HFF-Myc (cell line): ENCODE measurements at regions not wholly inside any gene's neighbourhood (a gene's known extent, or its start where the extent isn't known, plus 50 kb on each side); places are given as distances from the start of the nearest gene placed in this dataset.
"Not testable (repeated sequence)": the region's sequence is repeated elsewhere in the genome, so short reads cannot be mapped to it uniquely, and the experiment has no call there.

Experiments
- DNase-seq: peaks from one replicate; pipeline ENCODE4 v3.0.0-alpha.2; 2011; ENCODE audit warnings: low read depth; ENCODE audit errors: extremely low read depth
- H3K4me3 ChIP-seq: replicated peaks from 2 replicates; pipeline ENCODE4 v1.5.1; 2011; ENCODE audit warnings: low read depth, mild to moderate bottlenecking, control low read depth, low read length
- TF ChIP-seq, protein P1 (sequence below): IDR thresholded peaks from 2 replicates; pipeline ENCODE4 v1.5.1; 2012; ENCODE audit warnings: mild to moderate bottlenecking, low read depth, low read length, control low read depth; ENCODE audit errors: missing control alignments

DNA sequence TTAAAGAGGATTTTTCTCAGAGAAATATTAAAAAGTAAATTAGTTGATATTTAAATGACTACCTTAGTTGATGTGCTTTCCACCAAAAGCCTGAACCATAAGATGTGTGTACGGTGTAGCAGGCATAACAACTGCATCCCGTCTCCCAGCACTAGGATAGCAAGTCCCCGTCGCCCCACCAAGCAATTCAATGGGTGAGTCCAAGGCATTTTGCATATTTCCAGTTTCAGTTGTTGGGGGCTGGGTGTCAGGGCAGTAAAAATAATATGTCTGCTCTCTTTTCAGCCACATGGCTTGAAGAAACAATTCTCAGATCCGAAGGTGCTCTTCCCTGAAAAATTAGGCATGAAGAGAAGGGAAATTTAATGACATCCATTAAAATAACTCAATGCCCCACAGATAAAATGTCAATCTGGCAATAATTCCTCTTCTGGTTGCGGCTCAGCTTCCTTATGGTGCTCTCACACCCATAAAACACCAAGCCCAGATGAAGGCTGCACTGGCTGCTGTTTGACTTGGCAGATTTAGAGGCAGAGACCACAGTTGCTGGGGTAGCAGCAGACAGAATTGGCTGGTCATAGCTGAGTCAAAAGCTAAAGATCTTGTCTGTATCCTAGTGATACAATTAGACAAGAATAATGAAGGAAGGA, 124.4 kb upstream of the ADCY2 start:
- H3K4me3 ChIP-seq, result no peak overlapping the region
- no peak for DNase-seq
- TF ChIP-seq, protein P1, sequence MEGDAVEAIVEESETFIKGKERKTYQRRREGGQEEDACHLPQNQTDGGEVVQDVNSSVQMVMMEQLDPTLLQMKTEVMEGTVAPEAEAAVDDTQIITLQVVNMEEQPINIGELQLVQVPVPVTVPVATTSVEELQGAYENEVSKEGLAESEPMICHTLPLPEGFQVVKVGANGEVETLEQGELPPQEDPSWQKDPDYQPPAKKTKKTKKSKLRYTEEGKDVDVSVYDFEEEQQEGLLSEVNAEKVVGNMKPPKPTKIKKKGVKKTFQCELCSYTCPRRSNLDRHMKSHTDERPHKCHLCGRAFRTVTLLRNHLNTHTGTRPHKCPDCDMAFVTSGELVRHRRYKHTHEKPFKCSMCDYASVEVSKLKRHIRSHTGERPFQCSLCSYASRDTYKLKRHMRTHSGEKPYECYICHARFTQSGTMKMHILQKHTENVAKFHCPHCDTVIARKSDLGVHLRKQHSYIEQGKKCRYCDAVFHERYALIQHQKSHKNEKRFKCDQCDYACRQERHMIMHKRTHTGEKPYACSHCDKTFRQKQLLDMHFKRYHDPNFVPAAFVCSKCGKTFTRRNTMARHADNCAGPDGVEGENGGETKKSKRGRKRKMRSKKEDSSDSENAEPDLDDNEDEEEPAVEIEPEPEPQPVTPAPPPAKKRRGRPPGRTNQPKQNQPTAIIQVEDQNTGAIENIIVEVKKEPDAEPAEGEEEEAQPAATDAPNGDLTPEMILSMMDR, result no peak

DNA sequence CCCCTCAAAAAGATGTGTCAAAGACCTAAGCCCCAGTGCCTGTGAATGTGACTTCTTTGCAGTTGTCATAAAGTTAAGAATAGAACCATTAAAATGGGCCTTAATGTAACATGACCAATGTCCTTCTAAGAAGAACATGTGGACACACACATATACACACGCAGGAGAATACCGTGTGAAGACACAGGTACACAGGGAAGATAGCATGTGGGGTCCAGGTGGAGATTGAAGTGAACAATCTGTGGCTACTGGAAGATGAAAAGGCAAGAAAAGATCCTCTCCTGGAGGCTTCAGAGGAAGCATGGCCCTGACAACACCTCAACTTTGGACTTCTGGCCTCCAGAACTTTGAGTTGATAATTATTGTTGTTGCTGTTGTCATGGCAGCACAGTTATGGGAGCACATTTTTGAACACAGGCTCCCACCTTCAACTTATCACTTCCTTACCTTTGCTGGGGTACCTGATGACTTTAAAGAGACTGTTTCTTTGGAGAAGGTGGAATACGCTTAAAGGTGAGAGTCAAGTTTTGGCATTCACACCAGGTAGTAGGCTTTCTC, 123.5 kb upstream of the ADCY2 start:
- TF ChIP-seq, protein P1, result no peak
- no peak overlapping the region for H3K4me3 ChIP-seq
- no peak for DNase-seq

DNA sequence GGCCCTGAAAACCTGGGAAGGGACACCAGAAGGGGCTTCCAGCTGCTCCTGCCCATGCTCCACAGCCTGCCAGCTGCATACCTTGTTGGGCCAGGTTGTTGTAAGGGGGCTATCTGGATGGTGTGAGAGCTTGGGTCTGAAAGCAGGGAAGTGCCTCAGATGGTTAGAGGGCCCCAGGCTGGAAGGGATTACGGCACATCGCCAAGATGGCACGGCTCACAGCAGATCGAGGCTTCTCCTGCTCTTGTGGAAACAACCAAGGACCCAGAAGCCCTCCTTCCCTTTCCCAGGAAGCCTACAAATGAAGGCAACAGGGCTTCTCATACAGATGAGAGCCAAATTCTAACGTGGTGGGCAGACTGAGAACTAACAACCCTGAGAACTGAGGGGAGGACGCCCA, 121.7 kb upstream of the ADCY2 start:
- H3K4me3 ChIP-seq, result no peak overlapping the region
- TF ChIP-seq, protein P1, result no peak
- DNase-seq, result no peak

DNA sequence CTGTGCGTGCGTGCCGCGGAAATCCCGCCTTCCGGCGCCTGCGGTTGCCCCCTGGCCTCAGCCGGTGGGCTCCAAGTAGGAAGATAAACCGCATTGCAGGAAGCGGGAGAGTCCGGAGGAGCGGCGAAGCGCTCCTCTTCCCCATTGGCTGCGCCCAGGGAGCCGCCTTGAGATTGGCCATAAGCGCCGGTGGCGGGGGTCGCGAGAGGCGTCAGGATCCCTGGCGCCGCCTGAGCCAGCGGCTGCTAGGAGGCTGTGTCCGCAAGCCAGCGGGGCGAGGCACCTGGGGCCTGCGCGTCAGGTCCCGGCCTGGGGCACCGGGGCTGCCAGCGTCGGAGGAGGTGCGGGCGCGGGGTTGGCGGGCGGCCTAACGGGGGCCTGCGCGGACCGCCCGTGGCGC, 106.3 kb upstream of the ADCY2 start:
- not testable (repeated sequence) for H3K4me3 ChIP-seq, DNase-seq

DNA sequence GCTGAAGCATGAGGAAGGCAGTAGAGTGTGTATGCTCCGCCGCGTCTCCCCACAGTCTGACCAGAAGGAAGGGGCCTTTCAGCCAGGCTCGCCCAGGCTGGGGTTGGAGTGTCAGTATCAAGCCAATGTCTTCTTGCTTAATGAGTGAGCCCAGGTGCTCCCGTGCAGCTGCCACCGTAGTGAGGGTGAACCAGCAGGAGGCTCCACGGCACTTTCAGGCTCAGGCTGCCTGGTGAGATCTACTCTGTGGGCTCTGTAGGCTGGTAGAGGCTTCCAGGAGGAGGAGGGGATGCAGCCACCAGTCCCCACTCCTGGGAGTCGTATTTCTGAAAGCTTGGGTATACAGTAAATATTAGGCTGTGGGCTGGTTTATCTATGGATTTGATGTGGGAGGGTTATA, 98.1 kb upstream of the ADCY2 start:
- H3K4me3 ChIP-seq, DNase-seq: not testable (repeated sequence)

DNA sequence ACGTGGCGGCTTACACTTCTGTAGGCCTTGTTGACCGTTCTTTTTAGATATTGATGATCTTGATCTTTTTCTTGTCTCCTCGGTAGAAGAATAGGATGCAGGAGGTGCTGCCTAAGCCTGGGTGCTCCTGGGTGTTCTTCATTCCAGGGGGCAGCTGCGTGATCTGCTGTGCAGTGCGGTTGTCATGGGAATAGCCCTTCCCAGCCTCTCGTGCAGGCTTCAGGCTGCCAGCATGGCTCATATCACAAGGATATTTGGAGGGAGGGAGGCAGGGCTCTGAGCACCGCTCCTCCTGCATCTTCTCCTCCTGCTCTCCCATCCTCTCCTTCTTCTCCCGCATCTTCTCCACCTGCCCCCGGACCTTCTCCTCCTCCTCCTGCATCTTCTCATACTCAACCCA, 96.2 kb upstream of the ADCY2 start:
- not testable (repeated sequence) for DNase-seq, H3K4me3 ChIP-seq

DNA sequence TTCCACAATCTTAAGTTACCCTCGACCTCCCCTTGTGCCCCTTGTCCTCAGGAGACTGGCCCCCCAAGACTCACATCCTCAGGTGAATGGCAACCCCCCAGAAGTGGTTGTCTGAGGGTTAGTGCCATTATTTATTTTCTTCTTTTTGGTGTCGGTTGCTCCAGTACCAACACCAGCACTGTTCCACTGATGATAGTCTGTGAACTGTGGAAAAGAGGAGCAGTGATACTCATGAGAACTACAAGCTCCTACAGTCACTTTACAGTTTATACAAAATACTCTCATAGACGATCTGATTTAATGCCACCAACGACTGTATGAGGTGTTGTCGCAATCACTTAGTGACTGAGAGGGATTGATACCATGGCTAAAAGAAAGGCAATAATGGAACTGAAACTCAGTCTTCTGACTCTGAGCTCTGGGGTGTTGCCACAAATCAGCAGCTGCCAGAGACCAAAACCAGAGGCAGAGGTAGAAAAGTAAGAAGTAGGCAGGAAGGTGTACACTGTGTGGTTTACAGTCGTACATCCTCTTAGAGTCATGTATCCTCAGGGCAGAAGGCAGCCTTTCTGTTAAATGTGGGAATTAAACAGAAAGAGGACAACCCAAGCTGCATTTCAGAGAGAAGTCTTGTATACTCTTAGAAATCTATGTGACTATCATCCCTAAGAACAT, 90.8 kb upstream of the ADCY2 start:
- DNase-seq, H3K4me3 ChIP-seq: not testable (repeated sequence)

DNA sequence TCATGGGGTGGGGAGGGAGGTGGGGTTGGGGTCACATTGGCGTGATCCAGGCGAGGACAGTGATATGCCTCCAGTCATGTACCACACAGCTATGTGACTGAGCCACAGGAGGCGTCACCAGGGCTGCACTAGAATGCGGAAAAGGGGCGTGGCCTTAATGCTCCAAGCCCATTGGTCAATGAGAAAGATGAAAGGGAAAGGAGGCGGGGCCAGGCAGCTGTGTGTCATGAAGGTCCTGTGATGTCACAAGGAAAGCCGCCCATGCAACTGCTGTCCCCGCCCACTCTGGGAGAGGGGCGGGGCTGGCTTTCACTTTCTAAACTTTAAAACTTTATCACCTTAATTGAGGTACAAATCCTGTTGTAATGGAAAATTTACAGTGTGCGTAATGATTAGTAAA, 89.4 kb upstream of the ADCY2 start:
- DNase-seq, H3K4me3 ChIP-seq: not testable (repeated sequence)

DNA sequence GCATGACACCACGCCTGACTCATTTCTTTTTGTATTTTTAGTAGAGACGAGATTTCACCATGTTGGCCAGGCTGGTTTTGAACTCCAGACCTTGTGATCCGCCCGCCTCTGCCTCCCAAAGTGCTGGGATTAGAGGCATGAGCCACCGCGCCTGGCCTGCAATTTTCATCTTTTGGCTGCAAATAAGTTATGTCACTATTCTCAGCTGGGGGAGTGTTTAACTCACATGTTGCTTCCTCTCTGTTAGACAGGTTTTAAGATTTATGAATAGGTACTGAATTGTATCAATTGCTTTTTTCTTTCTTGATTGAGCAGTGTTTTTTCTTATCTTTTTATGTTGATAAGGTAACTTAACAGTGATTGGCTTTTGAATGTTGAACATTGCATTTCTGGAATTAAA, 88.2 kb upstream of the ADCY2 start:
- not testable (repeated sequence) for H3K4me3 ChIP-seq, DNase-seq

DNA sequence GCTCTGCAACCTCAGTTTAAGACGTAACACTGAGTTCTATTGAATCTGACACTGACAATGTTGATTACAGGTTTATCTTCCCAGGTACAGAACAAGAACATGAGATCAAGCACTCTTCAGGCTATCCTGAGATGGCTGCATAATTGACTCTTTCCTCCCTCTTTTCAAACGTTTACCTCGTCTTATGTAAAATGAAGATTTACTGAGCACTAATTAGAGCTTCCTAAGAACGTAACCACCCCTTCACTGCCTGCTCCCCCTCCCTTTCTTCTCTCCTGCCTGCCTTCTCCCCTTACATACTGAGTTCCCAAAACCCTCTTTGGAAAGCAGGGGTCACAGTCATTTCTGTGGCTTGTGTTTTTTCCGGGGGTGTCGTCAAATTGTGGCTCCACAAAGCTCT, 86.2 kb upstream of the ADCY2 start:
- DNase-seq, H3K4me3 ChIP-seq: not testable (repeated sequence)

DNA sequence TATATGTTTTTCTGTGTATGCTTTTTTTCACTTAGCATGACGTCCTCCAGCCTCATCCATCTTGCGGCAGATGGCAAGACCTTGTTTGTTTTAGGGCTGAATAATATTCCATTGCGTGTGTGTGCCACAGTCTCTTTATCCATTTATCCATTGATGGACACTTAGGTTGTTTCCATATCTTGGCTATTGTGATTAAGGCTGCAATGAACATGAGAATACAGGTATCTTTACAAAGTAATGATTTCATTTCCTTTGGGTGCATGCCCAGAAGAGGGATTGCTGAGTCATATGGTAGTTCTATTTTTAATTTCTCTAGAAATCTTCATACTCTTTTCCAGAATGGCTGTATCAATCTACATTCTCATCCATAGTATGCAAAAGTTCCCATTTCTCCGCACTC, 85.3 kb upstream of the ADCY2 start:
- H3K4me3 ChIP-seq, DNase-seq: not testable (repeated sequence)
